ENCODE measurements at regions not wholly inside any gene's neighbourhood (a gene's known extent, or its start where the extent isn't known, plus 50 kb on each side); places are given as distances from the start of the nearest gene placed in this dataset.

DNA sequence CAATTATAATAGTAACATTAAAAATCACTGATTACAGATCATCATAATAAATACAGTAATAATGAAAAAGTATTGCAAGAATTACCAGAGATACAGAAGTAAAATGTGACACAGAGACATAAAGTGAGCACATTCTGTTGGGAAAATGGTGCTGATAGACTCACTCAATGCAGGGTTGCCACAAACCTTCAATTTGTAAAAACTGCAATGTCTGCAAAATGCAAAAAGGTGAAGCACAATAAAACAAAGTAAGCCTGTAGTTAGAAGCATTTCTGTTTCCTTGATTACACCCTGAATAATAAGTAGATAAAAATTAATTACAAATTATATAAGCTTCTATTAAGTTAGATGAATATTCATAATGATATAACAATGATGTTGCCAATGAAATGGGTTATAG, 736.2 kb upstream of the CHD1 start:
- H3K4me2 ChIP-seq (replicated peaks; ENCODE audit: extremely low read depth, low read length, poor library complexity, severe bottlenecking): no peak overlapping the region
- Mint-ChIP-seq H3K36me3 (no peaks in the 10 kb centered on the region), H3K4me3 (no peak overlapping the region), H3K4me1 (no peaks in the 10 kb centered on the region), H3K9me3 (no peaks in the 10 kb centered on the region), H3K27me3 (ENCODE audit: low read depth in 3 of 3) (no peaks in the 10 kb centered on the region), H3K27ac (no peak overlapping the region)
- H2AFZ ChIP-seq (ENCODE audit: insufficient read depth, low read depth, low read length, poor library complexity, severe bottlenecking): no peak overlapping the region
- H3K27me3 ChIP-seq (ENCODE audit: control insufficient read depth in 2 of 2, insufficient read depth in 2 of 2, low read length in 2 of 2): no peaks in the 10 kb centered on the region
- no peaks in the 10 kb centered on the region for H3K9me3 ChIP-seq (replicated peaks in 1 of 2; ENCODE audit: control insufficient read depth in 1 of 2, insufficient read depth in 1 of 2, low read length in 2 of 2)
- no peaks in the 10 kb centered on the region for H3K4me1 ChIP-seq (ENCODE audit: control insufficient read depth in 1 of 2, insufficient read depth in 2 of 2, low read length in 2 of 2)
- H3K9ac ChIP-seq (ENCODE audit: insufficient read depth, low read length, poor library complexity, severe bottlenecking): no peak overlapping the region
- no peaks in the 10 kb centered on the region for H4K20me1 ChIP-seq (ENCODE audit: insufficient read depth, low read length)
- H3K27ac ChIP-seq (ENCODE audit: low read depth in 1 of 2, low read length in 2 of 2): no peak overlapping the region
- no peak overlapping the region for H3K4me3 ChIP-seq (replicated peaks in 1 of 3; ENCODE audit: low read depth in 2 of 3, low read length in 3 of 3)
- TF ChIP-seq, protein P1, sequence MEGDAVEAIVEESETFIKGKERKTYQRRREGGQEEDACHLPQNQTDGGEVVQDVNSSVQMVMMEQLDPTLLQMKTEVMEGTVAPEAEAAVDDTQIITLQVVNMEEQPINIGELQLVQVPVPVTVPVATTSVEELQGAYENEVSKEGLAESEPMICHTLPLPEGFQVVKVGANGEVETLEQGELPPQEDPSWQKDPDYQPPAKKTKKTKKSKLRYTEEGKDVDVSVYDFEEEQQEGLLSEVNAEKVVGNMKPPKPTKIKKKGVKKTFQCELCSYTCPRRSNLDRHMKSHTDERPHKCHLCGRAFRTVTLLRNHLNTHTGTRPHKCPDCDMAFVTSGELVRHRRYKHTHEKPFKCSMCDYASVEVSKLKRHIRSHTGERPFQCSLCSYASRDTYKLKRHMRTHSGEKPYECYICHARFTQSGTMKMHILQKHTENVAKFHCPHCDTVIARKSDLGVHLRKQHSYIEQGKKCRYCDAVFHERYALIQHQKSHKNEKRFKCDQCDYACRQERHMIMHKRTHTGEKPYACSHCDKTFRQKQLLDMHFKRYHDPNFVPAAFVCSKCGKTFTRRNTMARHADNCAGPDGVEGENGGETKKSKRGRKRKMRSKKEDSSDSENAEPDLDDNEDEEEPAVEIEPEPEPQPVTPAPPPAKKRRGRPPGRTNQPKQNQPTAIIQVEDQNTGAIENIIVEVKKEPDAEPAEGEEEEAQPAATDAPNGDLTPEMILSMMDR (IDR thresholded peaks at IDR 0.05): no peak
- no peak for DNase-seq
- intact Hi-C loops (cut with micrococcal nuclease): no loop called here
- H3K79me2 ChIP-seq (ENCODE audit: insufficient read depth, low read length): no peaks in the 10 kb centered on the region
- no peaks in the 10 kb centered on the region for H3K36me3 ChIP-seq (replicated peaks in 1 of 2; ENCODE audit: control insufficient read depth in 1 of 2, insufficient read depth in 2 of 2, low read length in 2 of 2)

DNA sequence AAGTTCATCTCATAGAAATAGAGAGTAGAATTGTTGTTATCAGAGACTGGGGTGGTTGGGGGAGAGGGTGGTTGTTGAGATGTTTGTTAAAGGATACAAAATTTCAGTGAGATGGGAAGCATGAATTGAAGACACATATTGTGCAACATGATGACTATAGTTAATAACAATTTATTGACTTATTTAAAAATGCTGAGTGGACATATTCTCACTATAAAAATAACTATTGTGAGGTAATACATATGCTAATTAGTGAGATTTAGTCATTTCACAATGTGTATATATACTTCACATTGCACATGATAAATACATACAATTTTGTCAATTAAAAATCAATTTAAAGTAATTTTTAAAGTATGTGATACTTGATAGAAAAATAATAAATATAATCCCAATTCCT, 722.5 kb upstream of the CHD1 start:
- H3K4me2 ChIP-seq (replicated peaks; ENCODE audit: extremely low read depth, low read length, poor library complexity, severe bottlenecking): no peak overlapping the region
- no peak overlapping the region for H3K27ac ChIP-seq (ENCODE audit: low read depth in 1 of 2, low read length in 2 of 2)
- no peaks in the 10 kb centered on the region for H3K27me3 ChIP-seq (ENCODE audit: control insufficient read depth in 2 of 2, insufficient read depth in 2 of 2, low read length in 2 of 2)
- peaks cover 0 to 1% (median 0%) of the 10 kb centered on the region in 3 donors for H3K27me3 Mint-ChIP-seq (ENCODE audit: low read depth in 3 of 3)
- no peak overlapping the region for H3K4me3 Mint-ChIP-seq
- intact Hi-C loops (cut with micrococcal nuclease): no loop called here
- H3K4me1 Mint-ChIP-seq: no peaks in the 10 kb centered on the region
- TF ChIP-seq, protein P1 (IDR thresholded peaks at IDR 0.05): no peak
- no peaks in the 10 kb centered on the region for H3K36me3 Mint-ChIP-seq
- no peaks in the 10 kb centered on the region for H3K79me2 ChIP-seq (ENCODE audit: insufficient read depth, low read length)
- DNase-seq: no peak
- H3K27ac Mint-ChIP-seq: no peak overlapping the region
- H3K9ac ChIP-seq (ENCODE audit: insufficient read depth, low read length, poor library complexity, severe bottlenecking): no peak overlapping the region
- no peaks in the 10 kb centered on the region for H4K20me1 ChIP-seq (ENCODE audit: insufficient read depth, low read length)
- peaks cover 0 to 8% (median 0%) of the 10 kb centered on the region in 7 donors for H3K9me3 Mint-ChIP-seq
- no peaks in the 10 kb centered on the region for H3K36me3 ChIP-seq (replicated peaks in 1 of 2; ENCODE audit: control insufficient read depth in 1 of 2, insufficient read depth in 2 of 2, low read length in 2 of 2)
- H3K4me3 ChIP-seq (replicated peaks in 1 of 3; ENCODE audit: low read depth in 2 of 3, low read length in 3 of 3): no peak overlapping the region
- H3K9me3 ChIP-seq (replicated peaks in 1 of 2; ENCODE audit: control insufficient read depth in 1 of 2, insufficient read depth in 1 of 2, low read length in 2 of 2): no peaks in the 10 kb centered on the region
- no peaks in the 10 kb centered on the region for H3K4me1 ChIP-seq (ENCODE audit: control insufficient read depth in 1 of 2, insufficient read depth in 2 of 2, low read length in 2 of 2)
- H2AFZ ChIP-seq (ENCODE audit: insufficient read depth, low read depth, low read length, poor library complexity, severe bottlenecking): no peak overlapping the region
